CD4-positive, alpha-beta T cell (primary cell): ENCODE measurements at regions not wholly inside any gene's neighbourhood (a gene's known extent, or its start where the extent isn't known, plus 50 kb on each side); places are given as distances from the start of the nearest gene placed in this dataset.
"Not testable (repeated sequence)": the region's sequence is repeated elsewhere in the genome, so short reads cannot be mapped to it uniquely, and the experiment has no call there.

Experiments
- ATAC-seq: fragments of 200-7000 bp; cut with Tn5 transposase; one replicate; pipeline ENCODE4 v1.10.0; 2022; ENCODE audit warnings: mild to moderate bottlenecking; ENCODE audit not compliant: poor library complexity
- CTCF ChIA-PET: fragments of 350-600 bp; sonication (Branson Sonifier 250); formaldehyde crosslinking; loops from one replicate; lab custom pipeline; 2021; ENCODE audit warnings: antibody characterized with exemption, inconsistent platforms; lab: Charles Lee
- POLR2A ChIA-PET: fragments of 350-600 bp; sonication (Branson Sonifier 250); formaldehyde crosslinking; loops from one replicate; lab custom pipeline; 2021; ENCODE audit warnings: antibody characterized with exemption, inconsistent platforms; lab: Charles Lee
- DNase-seq, 14 experiments: peaks; one replicate each; pipeline ENCODE4 v3.0.0-alpha.2; 2013 to 2020; ENCODE audit warnings: mixed read lengths in 2 of 14
- H3K27ac ChIP-seq, 2 donors: one replicate each; pipeline versions ENCODE4 v1.5.1 to v1.7.0; 2013; ENCODE audit warnings: low read length in 2 of 2, low read depth in 1 of 2, mild to moderate bottlenecking in 1 of 2
- H3K27me3 ChIP-seq, 2 experiments: 1 replicate in 1 of 2; 2 replicates in 1 of 2; pipeline versions ENCODE4 v1.6.1 to v1.7.0; 2013; ENCODE audit warnings: low read length in 2 of 2, control low read depth in 1 of 2, mild to moderate bottlenecking in 1 of 2, moderate library complexity in 1 of 2; ENCODE audit not compliant: insufficient read depth in 2 of 2, control insufficient read depth in 1 of 2
- H3K36me3 ChIP-seq: one replicate; pipeline ENCODE4 v1.6.1; 2013; ENCODE audit warnings: low read length, control low read depth; ENCODE audit not compliant: insufficient read depth
- H3K4me1 ChIP-seq: one replicate; pipeline ENCODE4 v1.6.1; 2013; ENCODE audit warnings: low read length, control low read depth; ENCODE audit not compliant: insufficient read depth
- H3K4me3 ChIP-seq: one replicate; pipeline ENCODE4 v1.5.1; 2013; ENCODE audit warnings: mild to moderate bottlenecking, low read length, moderate library complexity
- H3K9me3 ChIP-seq, 2 experiments: 1 replicate in 1 of 2; 2 replicates in 1 of 2; pipeline versions ENCODE4 v1.6.1 to v1.7.0; 2013; ENCODE audit warnings: low read length in 2 of 2, mild to moderate bottlenecking in 2 of 2, control low read depth in 1 of 2, moderate library complexity in 1 of 2; ENCODE audit not compliant: control insufficient read depth in 1 of 2, insufficient read depth in 1 of 2
- H3K27ac Mint-ChIP-seq: one replicate; pipeline ENCODE4 v1.8.0; 2020; ENCODE audit warnings: mixed read lengths
- H3K27me3 Mint-ChIP-seq: one replicate; pipeline ENCODE4 v1.8.0; 2021; ENCODE audit warnings: mixed read lengths
- H3K36me3 Mint-ChIP-seq: one replicate; pipeline ENCODE4 v1.8.0; 2021; ENCODE audit warnings: low read depth, mixed read lengths
- H3K4me1 Mint-ChIP-seq: one replicate; pipeline ENCODE4 v1.8.0; 2021; ENCODE audit warnings: low read depth, mixed read lengths
- H3K4me3 Mint-ChIP-seq: one replicate; pipeline ENCODE4 v1.8.0; 2020; ENCODE audit warnings: mild to moderate bottlenecking, mixed read lengths
- H3K9me3 Mint-ChIP-seq: one replicate; pipeline ENCODE4 v1.8.0; 2020; ENCODE audit warnings: mixed read lengths
- CTCF ChIP-seq: fragments of 200-600 bp; IDR thresholded peaks from one replicate; pipeline ENCODE4 v1.8.0; 2022; ENCODE audit warnings: antibody characterized with exemption, mild to moderate bottlenecking
- intact Hi-C, 2 experiments: fragments of 100-400 bp; cut with DNase I in 1 of 2; cut with micrococcal nuclease in 1 of 2; formaldehyde crosslinking; loops; one replicate each; pipeline versions ENCODE4 v1.15.1 to v1.9.0; 2023 to 2025; cut with DNase I, micrococcal nuclease

GRCh38 chr6:170003027-170003426, 251.6 kb downstream of the ERMARD start:
- intact Hi-C loops: no loop called here
- peaks cover 5% of the 10 kb centered on the region for H3K36me3 Mint-ChIP-seq
- no peak for ATAC-seq

GRCh38 chr6:170001782-170002181, 250.4 kb downstream of the ERMARD start:
- POLR2A ChIA-PET, H3K4me1 Mint-ChIP-seq, H3K4me3 Mint-ChIP-seq, H3K4me1 ChIP-seq, H3K36me3 Mint-ChIP-seq, H3K27me3 Mint-ChIP-seq, intact Hi-C loops, H3K4me3 ChIP-seq, H3K9me3 Mint-ChIP-seq, H3K27ac Mint-ChIP-seq, H3K27me3 ChIP-seq, H3K36me3 ChIP-seq, DNase-seq, H3K27ac ChIP-seq, ATAC-seq, CTCF ChIA-PET: not testable (repeated sequence)
- peaks cover 19 to 26% of the 10 kb centered on the region in 2 experiments for H3K9me3 ChIP-seq

More at GRCh38 chr6:170003027-170003426, 251.6 kb downstream of the ERMARD start:
- DNase-seq: no peak
- Histone ChIP-seq H3K4me3 (no peak overlapping the region), H3K36me3 (no peaks in the 10 kb centered on the region), H3K9me3 (peaks cover 19 to 26% of the 10 kb centered on the region in 2 experiments), H3K4me1 (no peaks in the 10 kb centered on the region), H3K27ac (no peak overlapping the region), H3K27me3 (no peaks in the 10 kb centered on the region)
- H3K9me3 Mint-ChIP-seq: peaks cover 7% of the 10 kb centered on the region
- H3K27ac Mint-ChIP-seq: no peak overlapping the region
- ChIA-PET POLR2A (no interaction called here), CTCF (no interaction called here)
- no peaks in the 10 kb centered on the region for H3K27me3 Mint-ChIP-seq
- H3K4me1 Mint-ChIP-seq: no peaks in the 10 kb centered on the region
- TF ChIP-seq CTCF: no peak
- H3K4me3 Mint-ChIP-seq: no peak overlapping the region

- Mint-ChIP-seq H3K4me1 (no peaks in the 10 kb centered on the region), H3K9me3 (peaks cover 4% of the 10 kb centered on the region), H3K27ac (no peak overlapping the region), H3K36me3 (peaks cover 2% of the 10 kb centered on the region), H3K4me3 (no peak overlapping the region), H3K27me3 (no peaks in the 10 kb centered on the region)
- Histone ChIP-seq H3K36me3 (no peaks in the 10 kb centered on the region), H3K27me3 (no peaks in the 10 kb centered on the region), H3K4me1 (no peaks in the 10 kb centered on the region), H3K27ac (no peak overlapping the region), H3K9me3 (peaks cover 19 to 26% of the 10 kb centered on the region in 2 experiments), H3K4me3 (no peak overlapping the region)
- ChIA-PET POLR2A (no interaction called here), CTCF (no interaction called here)
- intact Hi-C loops: no loop called here
- DNase-seq (no peak), ATAC-seq (no peak)
- no peak for TF ChIP-seq CTCF
Observed at GRCh38 chr6:170000071-170000843, 248.8 kb downstream of the ERMARD start.

GRCh38 chr6:169999367-169999766, 247.9 kb downstream of the ERMARD start:
- ChIA-PET CTCF (no interaction called here), POLR2A (no interaction called here)
- H3K36me3 ChIP-seq: no peaks in the 10 kb centered on the region
- Mint-ChIP-seq H3K36me3 (no peaks in the 10 kb centered on the region), H3K9me3 (no peaks in the 10 kb centered on the region), H3K27me3 (no peaks in the 10 kb centered on the region), H3K4me3 (no peak overlapping the region), H3K27ac (no peak overlapping the region), H3K4me1 (no peaks in the 10 kb centered on the region)
- H3K4me1 ChIP-seq: no peaks in the 10 kb centered on the region
- DNase-seq: no peak
- TF ChIP-seq CTCF: no peak
- H3K9me3 ChIP-seq: peaks cover 11 to 20% of the 10 kb centered on the region in 2 experiments
- intact Hi-C loops: no loop called here
- H3K27me3 ChIP-seq: no peaks in the 10 kb centered on the region
- ATAC-seq: no peak
- H3K27ac ChIP-seq: no peak overlapping the region
- no peak overlapping the region for H3K4me3 ChIP-seq
